Liver (tissue), 3 donors: ENCODE measurements at regions not wholly inside any gene's neighbourhood (a gene's known extent, or its start where the extent isn't known, plus 50 kb on each side); places are given as distances from the start of the nearest gene placed in this dataset.

Source experiments
- CTCF ChIP-seq: fragments of 150-350 bp; IDR thresholded peaks from 2 replicates; pipeline ENCODE4 v1.5.1; 2017; ENCODE audit warnings: improper control_type of control experiment, low read depth, low read length; ENCODE audit not compliant: missing input control
- EGR1 ChIP-seq, 2 donors: IDR thresholded peaks; 2 replicates each; pipeline ENCODE4 v1.6.1; 2016 to 2018; ENCODE audit warnings: antibody characterized with exemption in 2 of 2, low read depth in 2 of 2
- FOXA1 ChIP-seq: IDR thresholded peaks from 2 replicates; pipeline ENCODE4 v1.6.1; 2016; ENCODE audit warnings: antibody characterized with exemption
- JUND ChIP-seq, 2 donors: IDR thresholded peaks; 2 replicates each; pipeline ENCODE4 v1.6.1; 2016; ENCODE audit warnings: antibody characterized with exemption in 2 of 2
- NR2F2 ChIP-seq: IDR thresholded peaks from 2 replicates; pipeline ENCODE4 v1.6.1; 2016; ENCODE audit warnings: antibody characterized with exemption
- RAD21 ChIP-seq, 2 donors: IDR thresholded peaks; 2 replicates each; pipeline ENCODE4 v1.6.1; 2016; ENCODE audit warnings: antibody characterized with exemption in 2 of 2, mild to moderate bottlenecking in 2 of 2
- REST ChIP-seq: IDR thresholded peaks from 2 replicates; pipeline ENCODE4 v1.6.1; 2016; ENCODE audit warnings: antibody characterized with exemption, mild to moderate bottlenecking
- donor health status: healthy.
- donor health status: healthy.

- TF ChIP-seq CTCF, result no peak
- TF ChIP-seq EGR1 (IDR thresholded peaks at IDR 0.05; ENCODE audit: low read depth in 2 of 2), result no peak
- TF ChIP-seq FOXA1, result no peak
- no peak for TF ChIP-seq NR2F2
- no peak for TF ChIP-seq JUND (IDR thresholded peaks at IDR 0.05)
- no peak for TF ChIP-seq RAD21 (IDR thresholded peaks at IDR 0.05)
- no peak for TF ChIP-seq REST
Measured at GRCh38 chr18:78704971-78705461, 274.6 kb upstream of the SALL3 start.
